Fibroblast of skin of left quadriceps (primary cell): ENCODE measurements at regions not wholly inside any gene's neighbourhood (a gene's known extent, or its start where the extent isn't known, plus 50 kb on each side); places are given as distances from the start of the nearest gene placed in this dataset.

Experiments used
- DNase-seq, 2 experiments: peaks; one replicate each; pipeline ENCODE4 v3.0.0-alpha.2; 2013; ENCODE audit warnings: low read depth in 2 of 2

- no peak for DNase-seq
Measured at GRCh38 chr3:170732660-170733245, 137.2 kb downstream of the RPL22L1 start.

GRCh38 chr3:170731281-170731680 lies 138.7 kb downstream of the RPL22L1 start:
- DNase-seq: no peak

- DNase-seq: no peak
Measured at GRCh38 chr3:170730071-170730812, 139.8 kb downstream of the RPL22L1 start.

- DNase-seq: no peak
Measured at GRCh38 chr3:170728181-170728580, 141.8 kb downstream of the RPL22L1 start.

GRCh38 chr3:170727754-170728153 lies 141.9 kb upstream of the SLC7A14 start:
- DNase-seq: no peak

GRCh38 chr3:170726976-170727661 lies 141.2 kb upstream of the SLC7A14 start:
- peak; percentile 85 to 88 for DNase-seq

- no peak for DNase-seq
Measured at GRCh38 chr3:170725285-170725731, 139.4 kb upstream of the SLC7A14 start.

- peak; percentile 76 to 77 for DNase-seq
Measured at GRCh38 chr3:170724599-170725280, 138.9 kb upstream of the SLC7A14 start.

- DNase-seq: no peak
Measured at GRCh38 chr3:170723241-170723640, 137.4 kb upstream of the SLC7A14 start.

GRCh38 chr3:170721563-170721962 lies 135.7 kb upstream of the SLC7A14 start:
- DNase-seq: no peak

- no peak for DNase-seq
Measured at GRCh38 chr3:170719300-170719699, 133.4 kb upstream of the SLC7A14 start.

GRCh38 chr3:170718848-170719247 lies 133.0 kb upstream of the SLC7A14 start:
- DNase-seq: no peak

- no peak for DNase-seq
Measured at GRCh38 chr3:170717410-170718402, 131.8 kb upstream of the SLC7A14 start.

- DNase-seq: no peak
Measured at GRCh38 chr3:170716172-170716805, 130.4 kb upstream of the SLC7A14 start.

GRCh38 chr3:170714562-170715535 lies 129.0 kb upstream of the SLC7A14 start:
- DNase-seq: peak in 1 of 2 experiments; percentile 64

- peak; percentile 64 to 72 for DNase-seq
Measured at GRCh38 chr3:170714122-170714521, 128.2 kb upstream of the SLC7A14 start.

- no peak for DNase-seq
Measured at GRCh38 chr3:170713653-170714052, 127.8 kb upstream of the SLC7A14 start.

- DNase-seq: no peak
Measured at GRCh38 chr3:170712798-170713197, 126.9 kb upstream of the SLC7A14 start.

- DNase-seq: no peak
Measured at GRCh38 chr3:170712336-170712735, 126.5 kb upstream of the SLC7A14 start.
